Heart left ventricle (tissue), 16 donors: ENCODE measurements at regions not wholly inside any gene's neighbourhood (a gene's known extent, or its start where the extent isn't known, plus 50 kb on each side); places are given as distances from the start of the nearest gene placed in this dataset.

Source experiments
- ATAC-seq, 4 donors: fragments of 200-7000 bp; cut with Tn5 transposase; one replicate each; pipeline ENCODE4 v1.9.1; 2020 to 2022; ENCODE audit warnings: moderate library complexity in 4 of 4, mild to moderate bottlenecking in 3 of 4, moderate number of reproducible peaks in 1 of 4
- DNase-seq, 5 donors: peaks; one replicate each; pipeline ENCODE4 v3.0.0-alpha.2; 2020
- H3K27ac ChIP-seq, 12 donors: fragments of 200-600 bp; sonication (generic) in 4 of 12; one replicate each; pipeline versions ENCODE4 v1.5.0 to v1.8.0; 2016 to 2022; ENCODE audit warnings: mild to moderate bottlenecking in 2 of 12
- H3K27me3 ChIP-seq, 9 donors: fragments of 200-600 bp; sonication (generic) in 2 of 9; one replicate each; pipeline versions ENCODE4 v1.5.1 to v1.8.0; 2016 to 2022; ENCODE audit warnings: mild to moderate bottlenecking in 3 of 9
- H3K36me3 ChIP-seq, 9 donors: fragments of 200-600 bp; sonication (generic) in 2 of 9; one replicate each; pipeline versions ENCODE4 v1.5.0 to v1.8.0; 2018 to 2022; ENCODE audit warnings: mild to moderate bottlenecking in 2 of 9
- H3K4me1 ChIP-seq, 12 donors: fragments of 200-600 bp; sonication (generic) in 4 of 12; one replicate each; pipeline versions ENCODE4 v1.5.0 to v1.8.0; 2016 to 2022; ENCODE audit warnings: mild to moderate bottlenecking in 3 of 12
- H3K4me3 ChIP-seq, 12 donors: fragments of 200-600 bp; sonication (generic) in 4 of 12; one replicate each; pipeline versions ENCODE4 v1.5.0 to v1.8.0; 2017 to 2022; ENCODE audit warnings: mild to moderate bottlenecking in 9 of 12, moderate library complexity in 4 of 12
- H3K9me3 ChIP-seq, 12 donors: fragments of 200-600 bp; sonication (generic) in 4 of 12; one replicate each; pipeline versions ENCODE4 v1.5.0 to v1.8.0; 2016 to 2022; ENCODE audit warnings: mild to moderate bottlenecking in 1 of 12
- CTCF ChIP-seq, 12 donors: fragments of 200-600 bp; sonication (generic) in 4 of 12; IDR thresholded peaks; one replicate each; pipeline versions ENCODE4 v1.5.0 to v1.8.0; 2018 to 2022; ENCODE audit warnings: antibody characterized with exemption in 12 of 12, mild to moderate bottlenecking in 5 of 12
- POLR2A ChIP-seq, 2 donors: fragments of 450-650 bp; IDR thresholded peaks; one replicate each; pipeline ENCODE4 v1.6.1; 2017; ENCODE audit warnings: antibody characterized with exemption in 2 of 2, mild to moderate bottlenecking in 2 of 2, moderate library complexity in 2 of 2
- WGBS, 4 donors: extraction: QIAGEN DNeasy Blood & Tissue Kit in 2 of 4; methylation state at CpG; one replicate each; pipeline versions ENCODE4 v1.1.5 to v1.1.7; 2013 to 2018; 5-methylcytosine and 5-hydroxymethylcytosine counted together
- intact Hi-C, 10 donors: fragments of 100-400 bp; cut with DNase I; formaldehyde crosslinking; loops; one replicate each; pipeline versions ENCODE4 v1.11.1 to v1.14.2; 2022
- donor health status: ischemic (EF 13 %, LVEDD 7.1; RV severe dilation, severe dysfunction).
- donor health status: healthy with polysubstance abuse.
- donor health status: DM: no; HTN: yes; CAD: no.
- donor health status: DM: no; HTN: no; CAD: no.
- donor health status: ischemic (EF 25% LVEDD 6.9; RV normal size, moderate dysfunction).
- donor health status: ischemic (EF 25% LVEDD 5.7; RV mildly dilated, moderate dysfunction).
- donor health status: healthy.
- donor health status: DM: yes; HTN: yes; CAD: no.
- donor health status: ischemic (EF 35%, LVEDD 5.7; RV mildly dilated, moderate dysfunction).
- donor health status: nonischemic (EF 11% LVEDD 7.7; RV severe dilation, severe dysfunction).
- donor health status: DM: yes; HTN: yes; CAD: no.
- donor health status: PGD.
- donor health status: ischemic (EF 29% LVEDD 5.4; RV normal size, mild dysfunction).
- donor health status: nonischemic (EF 23%, LVEDD 6.1; RV moderate dilation, normal function).

DNA sequence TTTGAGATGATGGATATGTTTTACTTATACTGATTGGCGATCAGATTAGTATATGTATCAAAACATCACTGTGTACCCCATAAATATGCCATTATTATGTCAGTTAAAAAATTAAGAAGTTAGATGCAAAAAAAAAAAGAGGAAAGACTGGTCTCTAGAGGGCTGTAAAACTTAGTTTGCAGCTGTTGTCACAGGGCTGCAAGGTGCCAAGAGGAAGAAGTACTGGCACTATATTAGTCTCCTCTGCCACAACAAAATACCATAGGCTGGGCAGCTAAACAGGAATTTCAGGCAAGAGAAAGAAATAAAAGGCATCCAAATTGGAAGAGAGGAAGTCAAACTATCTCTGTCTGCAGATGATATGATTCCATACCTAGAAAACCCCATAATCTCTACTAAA is 177.8 kb upstream of the PLPP4 start:
- Histone ChIP-seq H3K4me1 (no peaks in the 10 kb centered on the region), H3K4me3 (no peak overlapping the region), H3K27ac (no peak overlapping the region), H3K27me3 (peaks cover 0 to 4% (median 0%) of the 10 kb centered on the region in 9 donors), H3K9me3 (peaks cover 0 to 5% (median 0%) of the 10 kb centered on the region in 12 donors), H3K36me3 (no peaks in the 10 kb centered on the region)
- intact Hi-C loops, result no loop called here
- 91 to 98% (median 96%) methylated on average over 1 of the region's 1 CpG for WGBS, 4 donors
- DNase-seq (no peak), ATAC-seq (no peak)
- no peak for TF ChIP-seq CTCF (IDR thresholded peaks at IDR 0.05)
- no peak for TF ChIP-seq POLR2A (IDR thresholded peaks at IDR 0.05)

DNA sequence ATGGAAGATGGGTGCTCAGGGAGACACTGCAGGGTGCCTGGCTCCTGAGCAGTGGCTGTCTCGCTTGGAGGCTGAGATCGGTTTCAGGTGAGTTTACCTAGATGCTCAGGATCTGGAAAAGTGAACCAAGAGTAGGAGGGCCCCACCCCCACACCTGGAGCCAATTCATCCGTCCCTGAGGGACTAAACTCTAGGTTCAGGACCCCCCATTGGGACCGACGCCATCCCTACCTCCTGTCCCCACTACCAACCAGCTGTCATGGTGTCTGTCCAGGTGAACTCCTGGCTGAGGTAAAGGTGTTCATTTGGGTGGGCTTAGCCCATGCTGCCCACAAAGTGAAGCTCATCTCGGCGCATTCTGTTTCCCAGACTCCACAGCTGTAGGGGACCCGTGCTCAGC is 174.6 kb upstream of the PLPP4 start:
- DNase-seq (no peak), ATAC-seq (no peak)
- 79 to 89% (median 86%) methylated on average over 6 to 8 of the region's 8 CpGs for WGBS, 4 donors
- TF ChIP-seq CTCF (IDR thresholded peaks at IDR 0.05) (no peak), POLR2A (IDR thresholded peaks at IDR 0.05) (no peak)
- no peaks in the 10 kb centered on the region for H3K36me3 ChIP-seq
- H3K4me3 ChIP-seq, result no peak overlapping the region
- intact Hi-C loops, result no loop called here
- no peak overlapping the region for H3K27ac ChIP-seq
- H3K27me3 ChIP-seq, result no peaks in the 10 kb centered on the region
- H3K9me3 ChIP-seq, result peaks cover 0 to 5% (median 0%) of the 10 kb centered on the region in 12 donors
- H3K4me1 ChIP-seq, result no peaks in the 10 kb centered on the region

DNA sequence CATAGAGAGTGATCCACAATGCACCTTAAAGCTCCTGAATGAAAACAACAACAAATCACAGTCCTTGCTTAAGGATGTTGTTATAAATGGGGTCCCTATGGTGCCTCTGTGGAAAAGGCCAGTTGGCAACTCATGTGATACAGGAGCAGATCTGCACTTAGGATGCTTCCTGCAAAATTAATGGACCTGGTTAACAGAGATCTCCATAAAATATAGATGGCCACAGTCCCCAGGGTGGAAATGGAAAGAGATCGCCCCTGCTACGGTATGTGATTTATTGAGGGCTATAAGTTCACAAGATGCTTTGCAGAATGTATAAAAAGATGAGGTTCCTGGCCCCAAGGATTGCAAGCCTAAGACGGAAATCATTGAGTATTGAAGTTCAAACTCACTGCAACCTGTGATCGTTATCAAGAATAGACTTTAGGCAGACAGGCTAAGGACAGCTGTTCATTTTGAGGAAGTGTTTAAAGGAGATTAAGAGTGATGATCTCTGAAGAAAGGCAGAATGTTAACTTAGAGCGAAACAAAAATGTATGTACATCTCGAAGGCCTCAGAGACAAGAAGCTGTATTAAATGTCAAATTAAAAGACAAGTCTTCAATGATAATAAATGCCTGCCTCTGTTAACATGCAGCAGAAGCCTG is 174.1 kb upstream of the PLPP4 start:
- WGBS, 4 donors, result 79 to 84% (median 81%) methylated on average over 6 of the region's 6 CpGs
- Histone ChIP-seq H3K4me3 (no peak overlapping the region), H3K9me3 (peaks cover 0 to 5% (median 0%) of the 10 kb centered on the region in 12 donors), H3K4me1 (no peaks in the 10 kb centered on the region), H3K36me3 (no peaks in the 10 kb centered on the region), H3K27me3 (no peaks in the 10 kb centered on the region), H3K27ac (no peak overlapping the region)
- DNase-seq, result no peak
- TF ChIP-seq POLR2A (IDR thresholded peaks at IDR 0.05) (no peak), CTCF (IDR thresholded peaks at IDR 0.05) (no peak)
- no peak for ATAC-seq
- intact Hi-C loops, result no loop called here

DNA sequence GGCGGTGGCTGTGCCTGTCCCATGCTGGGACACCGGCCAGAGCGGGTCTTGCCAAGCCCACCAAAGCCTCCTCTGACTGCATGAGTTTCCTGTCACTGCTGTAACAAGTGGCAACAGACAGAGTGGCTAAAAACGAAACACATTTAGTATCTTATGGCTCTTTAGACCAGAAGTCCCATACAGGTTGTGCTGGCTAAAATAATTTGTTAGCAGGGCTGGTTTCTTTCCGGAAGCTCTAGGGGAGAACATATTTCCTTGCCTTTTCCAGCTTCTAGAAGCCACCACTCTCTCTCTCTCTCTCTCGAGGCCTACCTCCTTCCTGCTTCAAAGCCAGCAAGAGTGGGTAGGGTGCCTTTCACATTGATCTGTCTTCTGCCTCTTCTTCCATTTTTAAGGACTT is 171.6 kb upstream of the PLPP4 start:
- no peak for DNase-seq
- Histone ChIP-seq H3K4me3 (no peak overlapping the region), H3K36me3 (no peaks in the 10 kb centered on the region), H3K27ac (no peak overlapping the region), H3K9me3 (peaks cover 0 to 5% (median 0%) of the 10 kb centered on the region in 12 donors), H3K4me1 (no peaks in the 10 kb centered on the region), H3K27me3 (no peaks in the 10 kb centered on the region)
- WGBS, 4 donors, result 74 to 81% (median 77%) methylated on average over 6 of the region's 6 CpGs
- no peak for ATAC-seq
- TF ChIP-seq CTCF (IDR thresholded peaks at IDR 0.05) (no peak), POLR2A (IDR thresholded peaks at IDR 0.05) (no peak)
- intact Hi-C loops, result no loop called here
